ENCODE measurements at regions not wholly inside any gene's neighbourhood (a gene's known extent, or its start where the extent isn't known, plus 50 kb on each side); places are given as distances from the start of the nearest gene placed in this dataset.
"Not testable (repeated sequence)": the region's sequence is repeated elsewhere in the genome, so short reads cannot be mapped to it uniquely, and the experiment has no call there.

DNA sequence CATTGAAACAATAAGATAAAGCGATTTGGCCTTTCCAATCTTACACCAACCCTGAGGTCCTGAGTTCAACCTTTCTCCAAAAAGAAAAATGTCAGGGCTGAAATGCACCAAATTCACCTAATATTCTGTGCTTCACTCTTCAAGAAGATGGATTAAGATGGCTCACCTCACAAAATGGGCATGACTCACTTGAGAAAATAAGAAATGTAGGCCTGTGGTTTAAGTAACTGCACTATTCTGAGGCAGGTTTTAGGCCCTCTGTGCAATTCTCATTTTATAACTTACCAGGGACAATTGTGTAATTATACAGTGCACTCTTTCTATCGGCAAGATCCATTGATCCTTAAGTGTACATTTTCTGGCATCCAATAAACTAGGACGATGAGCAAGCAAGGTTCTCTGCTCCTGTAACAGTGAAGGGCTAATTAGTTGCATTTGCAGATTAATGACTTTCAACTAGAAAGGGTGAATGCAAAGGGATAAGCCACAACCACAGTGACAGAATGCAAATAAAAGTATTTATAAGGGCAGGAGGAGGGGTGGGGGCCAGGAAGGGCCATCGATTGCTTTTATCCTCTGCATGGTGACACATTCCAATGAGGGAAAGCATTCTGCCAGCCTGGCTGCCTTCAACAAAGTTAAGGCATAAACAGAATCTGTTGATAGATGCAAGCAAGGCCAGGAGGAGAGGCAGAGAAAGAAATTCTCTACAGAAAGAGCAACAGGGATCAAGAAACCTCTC, 214.5 kb downstream of the CAAP1 start:
- H3K27me3 ChIP-seq (ENCODE audit: control insufficient read depth, insufficient read depth, low read length): no peaks in the 10 kb centered on the region
- H3K9ac ChIP-seq (ENCODE audit: low read length): no peak overlapping the region
- no peak overlapping the region for H3K4me3 ChIP-seq (ENCODE audit: low read length)
- no peaks in the 10 kb centered on the region for H3K36me3 ChIP-seq (ENCODE audit: control insufficient read depth, insufficient read depth, low read length)
- no peaks in the 10 kb centered on the region for H3K4me1 ChIP-seq (ENCODE audit: control insufficient read depth, insufficient read depth, low read length)
- H3K27ac ChIP-seq (ENCODE audit: low read depth, low read length): no peak overlapping the region

GRCh38 chr9:26675035-26675434, 217.6 kb downstream of the CAAP1 start:
- no peaks in the 10 kb centered on the region for H3K4me1 ChIP-seq (ENCODE audit: control insufficient read depth, insufficient read depth, low read length)
- no peak overlapping the region for H3K4me3 ChIP-seq (ENCODE audit: low read length)
- H3K36me3 ChIP-seq (ENCODE audit: control insufficient read depth, insufficient read depth, low read length): no peaks in the 10 kb centered on the region
- H3K27ac ChIP-seq (ENCODE audit: low read depth, low read length): no peak overlapping the region
- H3K9ac ChIP-seq (ENCODE audit: low read length): no peak overlapping the region
- no peaks in the 10 kb centered on the region for H3K27me3 ChIP-seq (ENCODE audit: control insufficient read depth, insufficient read depth, low read length)

DNA sequence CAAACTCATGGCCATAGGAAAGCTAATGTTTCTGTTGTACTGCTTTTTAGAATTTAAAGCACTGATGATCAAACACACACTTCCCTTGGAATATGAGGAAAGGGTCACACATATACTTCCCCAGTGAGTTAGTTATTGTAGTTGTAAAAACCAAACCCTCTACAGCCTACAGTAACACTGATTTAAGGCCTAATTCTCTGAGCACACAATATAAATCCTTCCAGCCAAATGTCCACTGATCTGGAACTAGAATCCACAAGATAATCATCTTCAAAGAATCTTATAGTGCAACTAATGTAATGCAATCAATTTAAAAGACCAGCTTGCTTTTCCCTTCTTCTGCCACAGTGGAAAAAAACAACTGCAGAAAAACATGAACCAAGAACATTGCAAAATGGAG, 219.3 kb downstream of the CAAP1 start:
- Histone ChIP-seq H3K27me3 (ENCODE audit: control insufficient read depth, insufficient read depth, low read length) (no peaks in the 10 kb centered on the region), H3K4me1 (ENCODE audit: control insufficient read depth, insufficient read depth, low read length) (no peaks in the 10 kb centered on the region), H3K27ac (ENCODE audit: low read depth, low read length) (no peak overlapping the region), H3K36me3 (ENCODE audit: control insufficient read depth, insufficient read depth, low read length) (no peaks in the 10 kb centered on the region), H3K9ac (ENCODE audit: low read length) (no peak overlapping the region), H3K4me3 (ENCODE audit: low read length) (no peak overlapping the region)

GRCh38 chr9:26669701-26670670, 222.6 kb downstream of the CAAP1 start:
- Histone ChIP-seq H3K4me3 (ENCODE audit: low read length) (no peak overlapping the region), H3K9ac (ENCODE audit: low read length) (no peak overlapping the region), H3K27me3 (ENCODE audit: control insufficient read depth, insufficient read depth, low read length) (no peaks in the 10 kb centered on the region), H3K27ac (ENCODE audit: low read depth, low read length) (no peak overlapping the region), H3K4me1 (ENCODE audit: control insufficient read depth, insufficient read depth, low read length) (no peaks in the 10 kb centered on the region), H3K36me3 (ENCODE audit: control insufficient read depth, insufficient read depth, low read length) (no peaks in the 10 kb centered on the region)

DNA sequence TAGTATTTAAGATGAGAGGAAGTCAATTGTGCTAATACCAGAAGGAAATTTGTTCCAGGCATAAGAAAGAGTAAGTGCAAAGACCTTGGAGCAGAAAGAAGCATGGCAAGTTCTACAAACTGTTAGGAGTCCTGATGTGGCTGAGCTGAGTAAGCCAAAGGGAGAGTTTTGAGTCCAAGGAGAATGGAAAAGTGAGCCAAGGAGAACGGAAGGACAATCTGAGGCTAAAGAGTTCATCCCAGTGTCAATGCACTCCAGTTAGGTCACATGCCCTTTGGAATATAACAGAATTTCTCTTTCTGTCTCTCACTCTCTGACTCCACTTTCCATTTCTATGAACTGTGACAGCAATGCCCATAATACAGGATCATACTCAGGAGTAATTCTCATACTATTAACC, 224.7 kb downstream of the CAAP1 start:
- no peak overlapping the region for H3K27ac ChIP-seq (ENCODE audit: low read depth, low read length)
- no peaks in the 10 kb centered on the region for H3K4me1 ChIP-seq (ENCODE audit: control insufficient read depth, insufficient read depth, low read length)
- H3K4me3 ChIP-seq (ENCODE audit: low read length): no peak overlapping the region
- no peaks in the 10 kb centered on the region for H3K36me3 ChIP-seq (ENCODE audit: control insufficient read depth, insufficient read depth, low read length)
- no peak overlapping the region for H3K9ac ChIP-seq (ENCODE audit: low read length)
- no peaks in the 10 kb centered on the region for H3K27me3 ChIP-seq (ENCODE audit: control insufficient read depth, insufficient read depth, low read length)

DNA sequence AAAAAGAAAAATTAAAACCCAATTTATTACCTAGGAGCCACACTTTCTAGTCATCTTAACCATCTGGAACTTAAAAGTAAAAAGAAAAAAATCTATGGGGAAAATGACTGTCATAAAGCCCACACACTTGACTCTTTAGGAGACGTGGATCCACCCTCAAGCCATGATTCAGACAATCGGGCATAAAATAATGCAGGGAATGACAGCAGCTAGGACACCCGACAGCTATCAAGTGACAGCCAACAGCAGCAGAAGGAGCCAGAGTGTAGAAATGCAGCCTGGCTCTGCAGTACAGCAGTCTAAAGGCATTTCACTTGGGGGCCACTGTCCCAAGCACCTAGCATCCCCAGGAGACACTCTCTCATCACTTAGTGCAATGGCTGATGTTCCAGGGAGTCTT, 226.9 kb downstream of the CAAP1 start:
- Histone ChIP-seq H3K9ac (ENCODE audit: low read length) (no peak overlapping the region), H3K27ac (ENCODE audit: low read depth, low read length) (no peak overlapping the region), H3K4me3 (ENCODE audit: low read length) (no peak overlapping the region), H3K36me3 (ENCODE audit: control insufficient read depth, insufficient read depth, low read length) (no peaks in the 10 kb centered on the region), H3K27me3 (ENCODE audit: control insufficient read depth, insufficient read depth, low read length) (no peaks in the 10 kb centered on the region), H3K4me1 (ENCODE audit: control insufficient read depth, insufficient read depth, low read length) (no peaks in the 10 kb centered on the region)

DNA sequence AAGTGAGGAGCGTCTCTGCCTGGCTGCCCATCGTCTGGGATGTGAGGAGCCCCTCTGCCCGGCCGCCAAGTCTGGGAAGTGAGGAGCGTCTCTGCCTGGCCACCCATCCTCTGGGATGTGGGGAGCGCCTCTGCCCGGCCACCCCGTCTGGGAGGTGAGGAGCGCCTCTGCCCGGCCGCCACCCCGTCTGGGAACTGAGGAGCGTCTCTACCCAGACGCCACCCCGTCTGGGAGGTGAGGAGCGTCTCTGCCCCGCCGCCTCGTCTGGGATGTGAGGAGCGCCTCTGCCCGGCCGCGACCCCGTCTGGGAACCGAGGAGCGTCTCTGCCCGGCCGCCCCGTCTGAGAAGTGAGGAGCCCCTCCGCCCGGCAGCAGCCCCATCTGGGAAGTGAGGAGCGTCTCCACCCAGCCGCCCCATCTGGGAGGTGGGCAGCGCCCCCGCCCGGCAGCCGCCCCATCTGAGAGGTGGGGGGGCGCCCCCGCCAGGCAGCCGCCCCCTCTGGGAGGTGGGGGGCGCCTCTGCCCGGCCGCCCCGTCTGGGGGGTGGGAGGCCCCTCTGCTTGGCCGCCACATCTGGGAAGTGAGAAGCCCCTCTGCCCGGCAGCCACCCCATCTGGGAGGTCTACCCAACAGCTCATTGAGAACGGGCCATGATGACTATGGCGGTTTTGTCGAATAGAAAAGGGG, 228.4 kb downstream of the CAAP1 start:
- H3K9ac ChIP-seq (ENCODE audit: low read length); H3K27ac ChIP-seq (ENCODE audit: low read depth, low read length); H3K27me3 ChIP-seq (ENCODE audit: control insufficient read depth, insufficient read depth, low read length); H3K4me1 ChIP-seq (ENCODE audit: control insufficient read depth, insufficient read depth, low read length); H3K4me3 ChIP-seq (ENCODE audit: low read length); H3K36me3 ChIP-seq (ENCODE audit: control insufficient read depth, insufficient read depth, low read length): not testable (repeated sequence)

DNA sequence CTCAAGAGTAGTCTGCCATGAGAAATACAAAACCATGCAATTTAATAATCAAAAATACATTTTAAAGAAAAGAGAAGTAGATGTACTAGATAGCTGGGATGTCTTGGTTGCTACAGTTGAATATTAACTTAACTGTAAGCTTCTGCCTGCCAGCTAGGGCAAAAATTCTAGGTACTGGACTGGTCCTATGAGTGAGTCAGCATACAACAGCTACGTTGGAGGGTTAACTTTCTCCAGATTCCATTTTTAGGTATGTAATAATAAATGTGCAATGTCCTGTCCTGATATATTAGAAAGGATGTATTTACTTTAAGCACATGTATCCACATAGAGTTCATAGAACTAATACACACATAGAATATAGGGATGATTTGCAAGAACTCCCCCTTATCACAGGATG, 230.1 kb downstream of the CAAP1 start:
- Histone ChIP-seq H3K27ac (ENCODE audit: low read depth, low read length) (no peak overlapping the region), H3K36me3 (ENCODE audit: control insufficient read depth, insufficient read depth, low read length) (no peaks in the 10 kb centered on the region), H3K4me1 (ENCODE audit: control insufficient read depth, insufficient read depth, low read length) (no peaks in the 10 kb centered on the region), H3K9ac (ENCODE audit: low read length) (no peak overlapping the region), H3K27me3 (ENCODE audit: control insufficient read depth, insufficient read depth, low read length) (no peaks in the 10 kb centered on the region), H3K4me3 (ENCODE audit: low read length) (no peak overlapping the region)

DNA sequence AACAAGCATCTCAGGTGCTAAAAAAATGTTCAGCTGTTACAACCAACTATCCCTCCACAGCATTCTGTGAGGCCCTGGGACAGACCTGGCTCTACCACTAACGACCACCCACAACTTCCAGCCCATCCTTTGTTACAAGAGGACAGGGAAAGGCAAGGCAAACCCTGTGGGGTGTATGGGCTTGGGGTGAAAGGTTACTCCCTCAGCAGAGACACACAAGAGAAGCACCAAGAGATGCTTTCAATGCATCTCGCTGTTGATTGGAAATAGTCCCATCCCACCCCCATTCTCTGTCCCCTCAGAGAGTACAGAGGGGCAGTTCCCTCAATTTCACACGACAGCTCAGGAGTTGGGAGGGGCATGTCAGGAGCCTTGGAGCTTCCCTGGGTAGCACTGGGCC, 234.1 kb downstream of the CAAP1 start:
- no peaks in the 10 kb centered on the region for H3K36me3 ChIP-seq (ENCODE audit: control insufficient read depth, insufficient read depth, low read length)
- H3K27ac ChIP-seq (ENCODE audit: low read depth, low read length): no peak overlapping the region
- H3K27me3 ChIP-seq (ENCODE audit: control insufficient read depth, insufficient read depth, low read length): no peaks in the 10 kb centered on the region
- no peaks in the 10 kb centered on the region for H3K4me1 ChIP-seq (ENCODE audit: control insufficient read depth, insufficient read depth, low read length)
- H3K4me3 ChIP-seq (ENCODE audit: low read length): no peak overlapping the region
- no peak overlapping the region for H3K9ac ChIP-seq (ENCODE audit: low read length)

DNA sequence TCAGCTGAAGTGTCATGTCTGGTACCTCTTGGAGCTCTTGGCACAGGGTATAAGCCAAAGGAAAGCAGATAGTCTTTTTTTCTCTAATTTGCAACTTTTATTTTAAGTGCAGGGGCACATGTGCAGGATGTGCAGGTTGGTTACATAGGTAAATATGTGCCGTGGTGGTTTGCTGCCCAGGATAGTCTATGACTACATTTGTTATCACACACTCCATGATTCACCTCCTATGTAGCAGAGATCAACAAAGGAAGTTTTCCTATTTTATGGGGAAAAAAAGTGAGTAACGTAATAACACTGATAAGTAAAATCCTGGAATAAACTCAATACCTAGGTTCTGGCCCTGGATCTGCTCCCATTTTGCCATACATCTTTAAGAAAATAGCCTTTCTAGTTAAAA, 234.6 kb downstream of the CAAP1 start:
- H3K27ac ChIP-seq (ENCODE audit: low read depth, low read length): no peak overlapping the region
- no peaks in the 10 kb centered on the region for H3K27me3 ChIP-seq (ENCODE audit: control insufficient read depth, insufficient read depth, low read length)
- no peaks in the 10 kb centered on the region for H3K4me1 ChIP-seq (ENCODE audit: control insufficient read depth, insufficient read depth, low read length)
- H3K4me3 ChIP-seq (ENCODE audit: low read length): no peak overlapping the region
- H3K36me3 ChIP-seq (ENCODE audit: control insufficient read depth, insufficient read depth, low read length): no peaks in the 10 kb centered on the region
- H3K9ac ChIP-seq (ENCODE audit: low read length): no peak overlapping the region

GRCh38 chr9:26656003-26656870, 236.4 kb downstream of the CAAP1 start:
- no peak overlapping the region for H3K27ac ChIP-seq (ENCODE audit: low read depth, low read length)
- no peak overlapping the region for H3K9ac ChIP-seq (ENCODE audit: low read length)
- no peaks in the 10 kb centered on the region for H3K36me3 ChIP-seq (ENCODE audit: control insufficient read depth, insufficient read depth, low read length)
- H3K4me1 ChIP-seq (ENCODE audit: control insufficient read depth, insufficient read depth, low read length): no peaks in the 10 kb centered on the region
- H3K27me3 ChIP-seq (ENCODE audit: control insufficient read depth, insufficient read depth, low read length): no peaks in the 10 kb centered on the region
- no peak overlapping the region for H3K4me3 ChIP-seq (ENCODE audit: low read length)

GRCh38 chr9:26655166-26655565, 237.4 kb downstream of the CAAP1 start:
- no peak overlapping the region for H3K27ac ChIP-seq (ENCODE audit: low read depth, low read length)
- H3K36me3 ChIP-seq (ENCODE audit: control insufficient read depth, insufficient read depth, low read length): no peaks in the 10 kb centered on the region
- no peaks in the 10 kb centered on the region for H3K4me1 ChIP-seq (ENCODE audit: control insufficient read depth, insufficient read depth, low read length)
- H3K27me3 ChIP-seq (ENCODE audit: control insufficient read depth, insufficient read depth, low read length): no peaks in the 10 kb centered on the region
- no peak overlapping the region for H3K9ac ChIP-seq (ENCODE audit: low read length)
- H3K4me3 ChIP-seq (ENCODE audit: low read length): no peak overlapping the region

Measured in rectal smooth muscle tissue (tissue), 1 donor.